IMR-90 (cell line): ENCODE measurements at regions not wholly inside any gene's neighbourhood (a gene's known extent, or its start where the extent isn't known, plus 50 kb on each side); places are given as distances from the start of the nearest gene placed in this dataset.

Source experiments
- ATAC-seq: fragments of 200-7000 bp; cut with Tn5 transposase; 2 replicates; pipeline ENCODE4 v1.9.1; 2020; ENCODE audit warnings: low read depth, mild to moderate bottlenecking, moderate library complexity
- BruUV-seq: library from RNA; stranded (reverse); fragments of 400-500 nt; replicated peaks from 2 replicates; lab custom pipeline; 2021; lab: Mats Ljungman, UMichigan
- CTCF ChIA-PET: fragments of 300-600 bp; formaldehyde crosslinking; extraction: SDS; loops from one replicate; lab custom pipeline; 2021; ENCODE audit warnings: antibody characterized with exemption; lab: Yijun Ruan, JAX
- POLR2A ChIA-PET: fragments of 300-600 bp; sonication (Branson Sonifier 250); formaldehyde crosslinking; loops from one replicate; lab custom pipeline; 2022; ENCODE audit warnings: antibody characterized with exemption; ENCODE audit not compliant: unreplicated experiment; lab: Charles Lee
- DNase-seq: peaks from one replicate; pipeline ENCODE4 v3.0.0; 2013
- H2AFZ ChIP-seq: replicated peaks from 2 replicates; pipeline ENCODE3; 2013; ENCODE audit warnings: low read length, mild to moderate bottlenecking; ENCODE audit not compliant: poor library complexity
- H2AK5ac ChIP-seq: 2 replicates; pipeline ENCODE4 v1.6.1; 2013; ENCODE audit warnings: low read depth, low read length, inconsistent platforms
- H2AK9ac ChIP-seq: replicated peaks from 2 replicates; pipeline ENCODE3; 2013; ENCODE audit warnings: mild to moderate bottlenecking, low read depth, low read length, moderate library complexity; ENCODE audit not compliant: poor library complexity
- H2BK120ac ChIP-seq: 2 replicates; pipeline ENCODE4 v1.6.1; 2013; ENCODE audit warnings: low read depth, low read length, inconsistent platforms
- H2BK15ac ChIP-seq: 3 replicates; pipeline ENCODE4 v1.6.1; 2013; ENCODE audit warnings: low read depth, low read length, inconsistent platforms
- H2BK20ac ChIP-seq: 2 replicates; pipeline ENCODE4 v1.6.1; 2013; ENCODE audit warnings: low read depth, mild to moderate bottlenecking, inconsistent platforms, low read length, moderate library complexity
- H2BK5ac ChIP-seq: 2 replicates; pipeline ENCODE4 v1.6.1; 2013; ENCODE audit warnings: mild to moderate bottlenecking, low read depth, low read length, inconsistent platforms; ENCODE audit not compliant: poor library complexity, severe bottlenecking
- H3K14ac ChIP-seq: replicated peaks from 2 replicates; pipeline ENCODE4 v1.6.1; 2013; ENCODE audit warnings: low read depth, low read length, inconsistent platforms
- H3K18ac ChIP-seq: 2 replicates; pipeline ENCODE4 v1.6.1; 2013; ENCODE audit warnings: low read depth, low read length, control low read depth
- H3K23ac ChIP-seq: 2 replicates; pipeline ENCODE4 v1.6.1; 2013; ENCODE audit warnings: low read depth, low read length, inconsistent platforms
- H3K27ac ChIP-seq: 2 replicates; pipeline ENCODE4 v1.5.1; 2013; ENCODE audit warnings: mild to moderate bottlenecking, control low read depth, low read length; ENCODE audit not compliant: insufficient read depth
- H3K27me3 ChIP-seq: 2 replicates; pipeline ENCODE4 v1.6.1; 2013; ENCODE audit warnings: low read length; ENCODE audit not compliant: control insufficient read depth, insufficient read depth
- H3K36me3 ChIP-seq: 2 replicates; pipeline ENCODE4 v1.6.1; 2013; ENCODE audit warnings: low read length, mixed read lengths; ENCODE audit not compliant: control insufficient read depth, insufficient read depth
- H3K4ac ChIP-seq: 2 replicates; pipeline ENCODE4 v1.6.1; 2013; ENCODE audit warnings: low read depth, low read length, inconsistent platforms
- H3K4me1 ChIP-seq: 2 replicates; pipeline ENCODE4 v1.6.1; 2013; ENCODE audit warnings: low read length, mixed read lengths; ENCODE audit not compliant: control insufficient read depth, insufficient read depth
- H3K4me2 ChIP-seq: 2 replicates; pipeline ENCODE4 v1.6.1; 2013; ENCODE audit warnings: low read depth, mild to moderate bottlenecking, control low read depth, low read length, moderate library complexity
- H3K4me3 ChIP-seq: 2 replicates; pipeline ENCODE4 v1.5.1; 2013; ENCODE audit warnings: low read depth, mild to moderate bottlenecking, control low read depth, low read length, moderate library complexity; ENCODE audit not compliant: insufficient read depth
- H3K56ac ChIP-seq: 2 replicates; pipeline ENCODE4 v1.6.1; 2013; ENCODE audit warnings: low read length, inconsistent platforms; ENCODE audit not compliant: insufficient read depth; ENCODE audit errors: extremely low read depth
- H3K79me1 ChIP-seq, 2 experiments: 2 replicates each; pipeline ENCODE4 v1.6.1; 2013; ENCODE audit warnings: low read length in 2 of 2, inconsistent platforms in 1 of 2, low read depth in 1 of 2
- H3K9ac ChIP-seq: 2 replicates; pipeline ENCODE4 v1.6.1; 2013; ENCODE audit warnings: low read depth, low read length, control low read depth
- H3K9me1 ChIP-seq: 2 replicates; pipeline ENCODE4 v1.6.1; 2013; ENCODE audit warnings: low read length, inconsistent platforms; ENCODE audit not compliant: insufficient read depth
- H3K9me3 ChIP-seq: 2 replicates; pipeline ENCODE4 v1.6.1; 2013; ENCODE audit warnings: low read length; ENCODE audit not compliant: control insufficient read depth, insufficient read depth
- H4K20me1 ChIP-seq: 2 replicates; pipeline ENCODE4 v1.6.1; 2013; ENCODE audit warnings: low read length, inconsistent platforms; ENCODE audit not compliant: insufficient read depth
- H4K5ac ChIP-seq: 2 replicates; pipeline ENCODE4 v1.6.1; 2013; ENCODE audit warnings: mild to moderate bottlenecking, low read depth, low read length, control low read depth
- H4K8ac ChIP-seq, 2 experiments: 2 replicates each; pipeline ENCODE4 v1.6.1; 2013; ENCODE audit warnings: low read depth in 2 of 2, low read length in 2 of 2, control low read depth in 1 of 2, inconsistent platforms in 1 of 2
- H4K91ac ChIP-seq: 2 replicates; pipeline ENCODE4 v1.6.1; 2013; ENCODE audit warnings: low read depth, low read length, inconsistent platforms; ENCODE audit not compliant: insufficient read depth
- BHLHE40 ChIP-seq: fragments of 150-350 bp; IDR thresholded peaks from 2 replicates; pipeline ENCODE4 v1.6.1; 2016; ENCODE audit warnings: mild to moderate bottlenecking, low read depth, low read length
- CEBPB ChIP-seq: IDR thresholded peaks from 2 replicates; pipeline ENCODE4 v1.6.1; 2012; ENCODE audit warnings: low read depth, low read length, improper control_type of control experiment
- CHD1 ChIP-seq: IDR thresholded peaks from 2 replicates; pipeline ENCODE4 v1.6.1; 2012; ENCODE audit warnings: low read depth, low read length, improper control_type of control experiment
- ELK1 ChIP-seq: fragments of 150-350 bp; IDR thresholded peaks from 2 replicates; pipeline ENCODE4 v1.6.1; 2016; ENCODE audit warnings: low read depth, mild to moderate bottlenecking, low read length, moderate library complexity, borderline replicate concordance
- FOS ChIP-seq: fragments of 150-350 bp; IDR thresholded peaks from 2 replicates; pipeline ENCODE4 v1.6.1; 2016; ENCODE audit warnings: low read depth, low read length
- MAFK ChIP-seq: IDR thresholded peaks from 2 replicates; pipeline ENCODE4 v1.6.1; 2012; ENCODE audit warnings: low read depth, low read length, improper control_type of control experiment
- MAZ ChIP-seq: IDR thresholded peaks from 2 replicates; pipeline ENCODE4 v1.6.1; 2012; ENCODE audit warnings: low read depth, mild to moderate bottlenecking, low read length, improper control_type of control experiment, moderate library complexity, borderline replicate concordance
- MXI1 ChIP-seq: IDR thresholded peaks from 2 replicates; pipeline ENCODE4 v1.6.1; 2012; ENCODE audit warnings: low read depth, mild to moderate bottlenecking, low read length, moderate library complexity, borderline replicate concordance
- NFE2L2 ChIP-seq: fragments of 150-350 bp; IDR thresholded peaks from 2 replicates; pipeline ENCODE4 v1.6.1; 2016; ENCODE audit warnings: low read depth, mild to moderate bottlenecking, low read length
- POLR2A ChIP-seq: IDR thresholded peaks from 2 replicates; pipeline ENCODE4 v1.6.1; 2012; ENCODE audit warnings: mild to moderate bottlenecking, low read depth, low read length
- RAD21 ChIP-seq: IDR thresholded peaks from 2 replicates; pipeline ENCODE4 v1.6.1; 2012; ENCODE audit warnings: low read length, improper control_type of control experiment
- RCOR1 ChIP-seq: IDR thresholded peaks from 2 replicates; pipeline ENCODE4 v1.6.1; 2012; ENCODE audit warnings: mild to moderate bottlenecking, low read length, improper control_type of control experiment; ENCODE audit not compliant: insufficient replicate concordance
- RFX5 ChIP-seq: IDR thresholded peaks from 2 replicates; pipeline ENCODE4 v1.8.0; 2012; ENCODE audit warnings: low read depth, mild to moderate bottlenecking, low read length, moderate library complexity
- SMC3 ChIP-seq: fragments of 150-350 bp; IDR thresholded peaks from 2 replicates; pipeline ENCODE4 v1.6.1; 2016; ENCODE audit warnings: low read depth, mild to moderate bottlenecking, antibody characterized with exemption, low read length, moderate library complexity
- dilution Hi-C: fragments of 300-500 bp; cut with HindIII; formaldehyde crosslinking; loops from one replicate; pipeline ENCODE4 v1.14.3; 2018; ENCODE audit warnings: low sequenced_read_pairs; ENCODE audit not compliant: unreplicated experiment
- in situ Hi-C: fragments of 300-500 bp; cut with MboI; formaldehyde crosslinking; loops from 3 replicates; pipeline ENCODE4 v1.14.3; 2019; ENCODE audit warnings: low sequenced_read_pairs, inconsistent platforms, mixed read lengths
- intact Hi-C: fragments of 100-400 bp; cut with micrococcal nuclease; formaldehyde crosslinking; loops from 2 replicates; pipeline ENCODE4 v1.10.0; 2022
- TF ChIP-seq, protein P1 (sequence below): fragments of 150-350 bp; IDR thresholded peaks from 2 replicates; pipeline ENCODE4 v1.6.1; 2017; ENCODE audit warnings: mild to moderate bottlenecking, antibody characterized with exemption, low read length, low read depth
- TF ChIP-seq, protein P2 (sequence below): conservative IDR thresholded peaks from 2 replicates; pipeline ENCODE4 v1.5.1; 2012; ENCODE audit warnings: mild to moderate bottlenecking, low read depth, low read length, improper control_type of control experiment

DNA sequence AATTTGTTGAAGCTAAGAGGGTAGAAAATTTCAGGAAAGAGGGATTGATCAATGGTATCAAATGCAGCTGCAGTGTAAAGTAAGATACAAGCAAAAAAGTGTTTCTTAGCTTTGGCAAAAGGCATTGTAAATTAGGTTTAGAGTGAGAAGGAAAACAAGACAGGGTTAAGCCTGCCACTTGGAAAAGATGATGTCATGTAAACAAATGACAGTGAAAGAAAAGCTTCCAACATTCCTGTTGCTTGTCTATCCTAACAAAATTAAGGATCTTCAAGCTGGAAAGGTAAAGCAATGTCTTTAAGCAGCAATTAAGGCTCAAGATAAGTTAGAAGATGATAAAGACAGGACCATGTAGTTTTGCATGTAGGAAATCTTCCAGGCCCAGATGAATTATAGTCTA, 139.1 kb upstream of the PPP2R2B start:
- intact Hi-C loops, result no loop called here
- ChIA-PET POLR2A (no interaction called here), CTCF (no interaction called here)
- H2BK5ac ChIP-seq, result no peak overlapping the region
- H3K36me3 ChIP-seq, result no peaks in the 10 kb centered on the region
- H3K9ac ChIP-seq, result no peak overlapping the region
- H2AK5ac ChIP-seq, result no peak overlapping the region
- H2BK120ac ChIP-seq, result no peak overlapping the region
- H3K9me1 ChIP-seq, result no peaks in the 10 kb centered on the region
- BruUV-seq, result no TSS peak
- dilution Hi-C loops, result no loop called here
- no peak overlapping the region for H3K56ac ChIP-seq
- H3K4ac ChIP-seq, result no peak overlapping the region
- no peaks in the 10 kb centered on the region for H3K4me1 ChIP-seq
- no peaks in the 10 kb centered on the region for H3K27me3 ChIP-seq
- no peak overlapping the region for H2AK9ac ChIP-seq
- H3K27ac ChIP-seq, result no peak overlapping the region
- in situ Hi-C loops, result no loop called here
- no peaks in the 10 kb centered on the region for H3K9me3 ChIP-seq
- H4K20me1 ChIP-seq, result no peaks in the 10 kb centered on the region
- TF ChIP-seq MAFK (no peak), SMC3 (no peak), RAD21 (no peak), RCOR1 (no peak), MXI1 (no peak), POLR2A (no peak), ELK1 (no peak), CHD1 (no peak), MAZ (no peak), RFX5 (no peak), BHLHE40 (no peak), CEBPB (no peak), NFE2L2 (no peak), FOS (no peak)
- TF ChIP-seq, protein P1, sequence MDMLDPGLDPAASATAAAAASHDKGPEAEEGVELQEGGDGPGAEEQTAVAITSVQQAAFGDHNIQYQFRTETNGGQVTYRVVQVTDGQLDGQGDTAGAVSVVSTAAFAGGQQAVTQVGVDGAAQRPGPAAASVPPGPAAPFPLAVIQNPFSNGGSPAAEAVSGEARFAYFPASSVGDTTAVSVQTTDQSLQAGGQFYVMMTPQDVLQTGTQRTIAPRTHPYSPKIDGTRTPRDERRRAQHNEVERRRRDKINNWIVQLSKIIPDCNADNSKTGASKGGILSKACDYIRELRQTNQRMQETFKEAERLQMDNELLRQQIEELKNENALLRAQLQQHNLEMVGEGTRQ, result no peak
- TF ChIP-seq, protein P2, sequence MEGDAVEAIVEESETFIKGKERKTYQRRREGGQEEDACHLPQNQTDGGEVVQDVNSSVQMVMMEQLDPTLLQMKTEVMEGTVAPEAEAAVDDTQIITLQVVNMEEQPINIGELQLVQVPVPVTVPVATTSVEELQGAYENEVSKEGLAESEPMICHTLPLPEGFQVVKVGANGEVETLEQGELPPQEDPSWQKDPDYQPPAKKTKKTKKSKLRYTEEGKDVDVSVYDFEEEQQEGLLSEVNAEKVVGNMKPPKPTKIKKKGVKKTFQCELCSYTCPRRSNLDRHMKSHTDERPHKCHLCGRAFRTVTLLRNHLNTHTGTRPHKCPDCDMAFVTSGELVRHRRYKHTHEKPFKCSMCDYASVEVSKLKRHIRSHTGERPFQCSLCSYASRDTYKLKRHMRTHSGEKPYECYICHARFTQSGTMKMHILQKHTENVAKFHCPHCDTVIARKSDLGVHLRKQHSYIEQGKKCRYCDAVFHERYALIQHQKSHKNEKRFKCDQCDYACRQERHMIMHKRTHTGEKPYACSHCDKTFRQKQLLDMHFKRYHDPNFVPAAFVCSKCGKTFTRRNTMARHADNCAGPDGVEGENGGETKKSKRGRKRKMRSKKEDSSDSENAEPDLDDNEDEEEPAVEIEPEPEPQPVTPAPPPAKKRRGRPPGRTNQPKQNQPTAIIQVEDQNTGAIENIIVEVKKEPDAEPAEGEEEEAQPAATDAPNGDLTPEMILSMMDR, result no peak
- H3K14ac ChIP-seq, result no peak overlapping the region
- H3K4me2 ChIP-seq, result no peak overlapping the region
- no peak for ATAC-seq
- H3K79me1 ChIP-seq, result no peaks in the 10 kb centered on the region
- no peak overlapping the region for H3K18ac ChIP-seq
- DNase-seq, result no peak
- H2BK20ac ChIP-seq, result no peak overlapping the region
- H2AFZ ChIP-seq, result no peak overlapping the region
- no peak overlapping the region for H4K5ac ChIP-seq
- H2BK15ac ChIP-seq, result no peak overlapping the region
- H4K91ac ChIP-seq, result no peak overlapping the region
- H4K8ac ChIP-seq, result no peak overlapping the region
- H3K23ac ChIP-seq, result no peak overlapping the region
- H3K4me3 ChIP-seq, result no peak overlapping the region
